ENCODE measurements at regions not wholly inside any gene's neighbourhood (a gene's known extent, or its start where the extent isn't known, plus 50 kb on each side); places are given as distances from the start of the nearest gene placed in this dataset.

DNA sequence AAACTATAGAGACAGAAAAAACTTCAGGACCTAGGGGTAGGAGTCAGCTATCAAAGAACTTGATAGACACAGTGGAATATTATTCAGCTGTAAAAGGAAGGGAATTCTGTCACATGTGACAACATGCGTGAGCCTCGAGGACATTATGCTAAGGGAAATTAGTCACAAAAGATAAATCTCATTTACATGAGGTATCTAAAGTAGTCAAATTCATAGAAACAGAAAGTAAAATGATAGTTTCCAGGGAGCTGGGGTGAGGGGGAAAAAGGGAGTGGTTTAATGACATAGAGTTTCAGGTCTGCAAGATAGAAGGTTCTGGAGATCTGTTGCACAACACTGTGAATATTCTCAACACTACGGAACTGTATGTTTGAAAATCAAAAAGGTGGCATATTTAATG lies 50.0 kb upstream of the PRIMA1 start:
- H3K4me1 Mint-ChIP-seq (ENCODE audit: low read depth), result no peaks in the 10 kb centered on the region
- TF ChIP-seq, protein P1, sequence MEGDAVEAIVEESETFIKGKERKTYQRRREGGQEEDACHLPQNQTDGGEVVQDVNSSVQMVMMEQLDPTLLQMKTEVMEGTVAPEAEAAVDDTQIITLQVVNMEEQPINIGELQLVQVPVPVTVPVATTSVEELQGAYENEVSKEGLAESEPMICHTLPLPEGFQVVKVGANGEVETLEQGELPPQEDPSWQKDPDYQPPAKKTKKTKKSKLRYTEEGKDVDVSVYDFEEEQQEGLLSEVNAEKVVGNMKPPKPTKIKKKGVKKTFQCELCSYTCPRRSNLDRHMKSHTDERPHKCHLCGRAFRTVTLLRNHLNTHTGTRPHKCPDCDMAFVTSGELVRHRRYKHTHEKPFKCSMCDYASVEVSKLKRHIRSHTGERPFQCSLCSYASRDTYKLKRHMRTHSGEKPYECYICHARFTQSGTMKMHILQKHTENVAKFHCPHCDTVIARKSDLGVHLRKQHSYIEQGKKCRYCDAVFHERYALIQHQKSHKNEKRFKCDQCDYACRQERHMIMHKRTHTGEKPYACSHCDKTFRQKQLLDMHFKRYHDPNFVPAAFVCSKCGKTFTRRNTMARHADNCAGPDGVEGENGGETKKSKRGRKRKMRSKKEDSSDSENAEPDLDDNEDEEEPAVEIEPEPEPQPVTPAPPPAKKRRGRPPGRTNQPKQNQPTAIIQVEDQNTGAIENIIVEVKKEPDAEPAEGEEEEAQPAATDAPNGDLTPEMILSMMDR (IDR thresholded peaks at IDR 0.05), result no peak
- no peak overlapping the region for H3K4me3 Mint-ChIP-seq
- peaks cover 21% of the 10 kb centered on the region for H3K9me3 Mint-ChIP-seq
- H3K27me3 Mint-ChIP-seq (ENCODE audit: insufficient read depth), result no peaks in the 10 kb centered on the region
- no peaks in the 10 kb centered on the region for H3K36me3 Mint-ChIP-seq (ENCODE audit: low read depth)
- DNase-seq, result no peak
- no peak overlapping the region for H3K27ac Mint-ChIP-seq

Data from HFFc6 (cell line).